Right lobe of liver (tissue), 6 donors: ENCODE measurements at regions not wholly inside any gene's neighbourhood (a gene's known extent, or its start where the extent isn't known, plus 50 kb on each side); places are given as distances from the start of the nearest gene placed in this dataset.

Experiments
- ATAC-seq, 4 donors: fragments of 200-7000 bp; cut with Tn5 transposase; one replicate each; pipeline ENCODE4 v1.9.1; 2020; ENCODE audit warnings: mild to moderate bottlenecking in 4 of 4, moderate library complexity in 4 of 4
- DNase-seq, 3 donors: peaks; one replicate each; pipeline ENCODE4 v3.0.0-alpha.2; 2020
- H3K27ac ChIP-seq, 3 donors: fragments of 200-600 bp; one replicate each; pipeline ENCODE4 v1.8.0; 2022
- H3K27me3 ChIP-seq, 2 donors: fragments of 200-600 bp; one replicate each; pipeline ENCODE4 v1.8.0; 2022
- H3K36me3 ChIP-seq, 4 donors: fragments of 200-600 bp; sonication (generic) in 1 of 4; one replicate each; pipeline versions ENCODE4 v1.5.1 to v1.8.0; 2017 to 2022; ENCODE audit warnings: control low read depth in 1 of 4
- H3K4me1 ChIP-seq, 4 donors: fragments of 200-600 bp; sonication (generic) in 1 of 4; one replicate each; pipeline versions ENCODE4 v1.5.1 to v1.8.0; 2017 to 2022; ENCODE audit warnings: control low read depth in 1 of 4
- H3K4me3 ChIP-seq, 3 donors: fragments of 200-600 bp; one replicate each; pipeline ENCODE4 v1.8.0; 2022
- H3K9me3 ChIP-seq, 4 donors: fragments of 200-600 bp; sonication (generic) in 1 of 4; one replicate each; pipeline versions ENCODE4 v1.5.1 to v1.8.0; 2017 to 2022; ENCODE audit warnings: control low read depth in 1 of 4
- CTCF ChIP-seq, 4 donors: fragments of 200-600 bp in 3 of 4; fragments of 450-650 bp in 1 of 4; IDR thresholded peaks; one replicate each; pipeline versions ENCODE4 v1.5.1 to v1.8.0; 2016 to 2022; ENCODE audit warnings: antibody characterized with exemption in 4 of 4, mild to moderate bottlenecking in 2 of 4
- POLR2A ChIP-seq: fragments of 450-650 bp; IDR thresholded peaks from one replicate; pipeline ENCODE4 v1.6.1; 2017; ENCODE audit warnings: antibody characterized with exemption, mild to moderate bottlenecking
- WGBS: methylation state at CpG from one replicate; pipeline ENCODE4 v1.1.6; 2018; ENCODE audit warnings: low coverage, low lambda C conversion rate; ENCODE audit not compliant: insufficient coverage; ENCODE audit errors: missing lambda C conversion rate; 5-methylcytosine and 5-hydroxymethylcytosine counted together
- intact Hi-C, 2 donors: fragments of 100-400 bp; cut with DNase I; formaldehyde crosslinking; loops; one replicate each; pipeline versions ENCODE4 v1.11.2 to v1.14.1; 2022
- donor health status: DM: no; HTN: yes; CAD: no.
- donor health status: DM: no; HTN: no; CAD: no.
- donor health status: DM: no; HTN: no; CAD: no.
- donor health status: DM: no; HTN: yes; CAD: no.
- donor health status: DM: no; HTN: yes; CAD: no.

- no peak for ATAC-seq
- no peak for DNase-seq
- H3K27me3 ChIP-seq, result no peaks in the 10 kb centered on the region
Observed at GRCh38 chr13:76645632-76646031, 240.6 kb downstream of the KCTD12 start.

GRCh38 chr13:76644906-76645305 lies 241.3 kb downstream of the KCTD12 start:
- no peak for TF ChIP-seq CTCF (IDR thresholded peaks at IDR 0.05)
- TF ChIP-seq POLR2A, result no peak
- intact Hi-C loops, result no loop called here
- Histone ChIP-seq H3K27ac (no peak overlapping the region), H3K27me3 (no peaks in the 10 kb centered on the region), H3K4me1 (no peaks in the 10 kb centered on the region), H3K4me3 (no peak overlapping the region), H3K9me3 (no peaks in the 10 kb centered on the region), H3K36me3 (no peaks in the 10 kb centered on the region)
- ATAC-seq (no peak), DNase-seq (no peak)
- WGBS, result 0% methylated on average over 1 of the region's 1 CpG

More at GRCh38 chr13:76645632-76646031, 240.6 kb downstream of the KCTD12 start:
- Histone ChIP-seq H3K4me1 (no peaks in the 10 kb centered on the region), H3K27ac (no peak overlapping the region), H3K36me3 (no peaks in the 10 kb centered on the region), H3K9me3 (no peaks in the 10 kb centered on the region), H3K4me3 (no peak overlapping the region)
- 20% methylated on average over 1 of the region's 2 CpGs for WGBS
- TF ChIP-seq POLR2A (no peak), CTCF (IDR thresholded peaks at IDR 0.05) (no peak)
- intact Hi-C loops, result no loop called here

- H3K4me3 ChIP-seq, result no peak overlapping the region
- no peaks in the 10 kb centered on the region for H3K27me3 ChIP-seq
- intact Hi-C loops, result no loop called here
- no peak for TF ChIP-seq POLR2A
- TF ChIP-seq CTCF (IDR thresholded peaks at IDR 0.05), result no peak
- H3K36me3 ChIP-seq, result no peaks in the 10 kb centered on the region
- WGBS, result 62% methylated on average over 4 of the region's 4 CpGs
- no peak for ATAC-seq
- no peaks in the 10 kb centered on the region for H3K9me3 ChIP-seq
- no peaks in the 10 kb centered on the region for H3K4me1 ChIP-seq
- no peak for DNase-seq
- H3K27ac ChIP-seq, result no peak overlapping the region
Observed at GRCh38 chr13:76643596-76643995, 242.6 kb downstream of the KCTD12 start.

- no peak for DNase-seq
Observed at GRCh38 chr13:76641056-76641455, 245.1 kb downstream of the KCTD12 start.

More at GRCh38 chr13:76641056-76641455, 245.1 kb downstream of the KCTD12 start:
- no peak for ATAC-seq
- Histone ChIP-seq H3K4me1 (no peaks in the 10 kb centered on the region), H3K4me3 (no peak overlapping the region), H3K27me3 (no peaks in the 10 kb centered on the region), H3K27ac (no peak overlapping the region), H3K36me3 (no peaks in the 10 kb centered on the region), H3K9me3 (no peaks in the 10 kb centered on the region)
- 38% methylated on average over 1 of the region's 1 CpG for WGBS
- intact Hi-C loops, result no loop called here
- TF ChIP-seq CTCF (IDR thresholded peaks at IDR 0.05) (no peak), POLR2A (no peak)
